Endothelial cell (in vitro differentiated cells): ENCODE measurements at regions not wholly inside any gene's neighbourhood (a gene's known extent, or its start where the extent isn't known, plus 50 kb on each side); places are given as distances from the start of the nearest gene placed in this dataset.

Experiments
- DNase-seq: peaks from one replicate; pipeline ENCODE4 v3.0.0; 2021; ENCODE audit warnings: low spot score
- H3K27ac Mint-ChIP-seq: one replicate; pipeline ENCODE4 v1.8.0; 2021; ENCODE audit warnings: mixed read lengths, inconsistent platforms; ENCODE audit not compliant: unreplicated experiment
- H3K27me3 Mint-ChIP-seq: one replicate; pipeline ENCODE4 v1.8.0; 2021; ENCODE audit warnings: mild to moderate bottlenecking, moderate library complexity, mixed read lengths, inconsistent platforms; ENCODE audit not compliant: unreplicated experiment
- H3K36me3 Mint-ChIP-seq: one replicate; pipeline ENCODE4 v1.8.0; 2021; ENCODE audit warnings: mild to moderate bottlenecking, low read depth, mixed read lengths, inconsistent platforms; ENCODE audit not compliant: unreplicated experiment
- H3K4me1 Mint-ChIP-seq: one replicate; pipeline ENCODE4 v1.8.0; 2021; ENCODE audit warnings: mild to moderate bottlenecking, mixed read lengths, inconsistent platforms; ENCODE audit not compliant: unreplicated experiment
- H3K4me3 Mint-ChIP-seq: one replicate; pipeline ENCODE4 v1.8.0; 2021; ENCODE audit warnings: mild to moderate bottlenecking, mixed read lengths, inconsistent platforms; ENCODE audit not compliant: unreplicated experiment
- H3K9me3 Mint-ChIP-seq: one replicate; pipeline ENCODE4 v1.8.0; 2021; ENCODE audit warnings: mixed read lengths, inconsistent platforms; ENCODE audit not compliant: unreplicated experiment
- CTCF ChIP-seq: fragments of 200-600 bp; sonication (generic); IDR thresholded peaks from one replicate; pipeline ENCODE4 v1.5.0; 2021; ENCODE audit warnings: antibody characterized with exemption; ENCODE audit not compliant: unreplicated experiment

- no peaks in the 10 kb centered on the region for H3K27me3 Mint-ChIP-seq
- peaks cover 2% of the 10 kb centered on the region for H3K4me1 Mint-ChIP-seq
- no peaks in the 10 kb centered on the region for H3K9me3 Mint-ChIP-seq
- no peak for DNase-seq
- H3K4me3 Mint-ChIP-seq, result no peak overlapping the region
- H3K27ac Mint-ChIP-seq, result no peak overlapping the region
- H3K36me3 Mint-ChIP-seq, result no peaks in the 10 kb centered on the region
- TF ChIP-seq CTCF, result no peak
These were observed 200.8 kb upstream of the HMGA2 start for GRCh38 chr12:65623507-65623906.

- Mint-ChIP-seq H3K36me3 (no peaks in the 10 kb centered on the region), H3K9me3 (no peaks in the 10 kb centered on the region), H3K27me3 (no peaks in the 10 kb centered on the region), H3K4me1 (peaks cover 2% of the 10 kb centered on the region), H3K4me3 (no peak overlapping the region), H3K27ac (no peak overlapping the region)
- DNase-seq, result no peak
- no peak for TF ChIP-seq CTCF
These were observed 199.7 kb upstream of the HMGA2 start for GRCh38 chr12:65624554-65625086.

GRCh38 chr12:65628061-65628460, 196.2 kb upstream of the HMGA2 start:
- H3K4me1 Mint-ChIP-seq, result peaks cover 2% of the 10 kb centered on the region
- H3K4me3 Mint-ChIP-seq, result no peak overlapping the region
- H3K27me3 Mint-ChIP-seq, result no peaks in the 10 kb centered on the region
- no peaks in the 10 kb centered on the region for H3K9me3 Mint-ChIP-seq
- H3K27ac Mint-ChIP-seq, result no peak overlapping the region
- no peak for TF ChIP-seq CTCF
- no peak for DNase-seq
- no peaks in the 10 kb centered on the region for H3K36me3 Mint-ChIP-seq

- H3K27ac Mint-ChIP-seq, result no peak overlapping the region
- no peaks in the 10 kb centered on the region for H3K27me3 Mint-ChIP-seq
- no peak overlapping the region for H3K4me3 Mint-ChIP-seq
- TF ChIP-seq CTCF, result no peak
- H3K36me3 Mint-ChIP-seq, result no peaks in the 10 kb centered on the region
- H3K4me1 Mint-ChIP-seq, result no peaks in the 10 kb centered on the region
- no peaks in the 10 kb centered on the region for H3K9me3 Mint-ChIP-seq
- DNase-seq, result no peak
These were observed 193.7 kb upstream of the HMGA2 start for GRCh38 chr12:65630555-65630954.

GRCh38 chr12:65631621-65632111, 192.6 kb upstream of the HMGA2 start:
- no peak overlapping the region for H3K27ac Mint-ChIP-seq
- H3K9me3 Mint-ChIP-seq, result no peaks in the 10 kb centered on the region
- no peak for DNase-seq
- H3K4me1 Mint-ChIP-seq, result no peaks in the 10 kb centered on the region
- no peaks in the 10 kb centered on the region for H3K27me3 Mint-ChIP-seq
- no peak for TF ChIP-seq CTCF
- H3K36me3 Mint-ChIP-seq, result no peaks in the 10 kb centered on the region
- H3K4me3 Mint-ChIP-seq, result no peak overlapping the region
